SK-N-SH treated with all-trans-retinoic acid at 6 μM for 48 hours (cell line): ENCODE measurements at regions not wholly inside any gene's neighbourhood (a gene's known extent, or its start where the extent isn't known, plus 50 kb on each side); places are given as distances from the start of the nearest gene placed in this dataset.

Experiments
- ATAC-seq: fragments of 200-7000 bp; cut with Tn5 transposase; 3 replicates; pipeline ENCODE4 v1.9.1; 2020; ENCODE audit warnings: mild to moderate bottlenecking, moderate library complexity
- ARNTL ChIP-seq: fragments of 450-650 bp; formaldehyde crosslinking; IDR thresholded peaks from 2 replicates; pipeline ENCODE4 v1.5.0; 2020; ENCODE audit warnings: low read depth, mild to moderate bottlenecking, moderate library complexity, borderline replicate concordance
- BACH2 ChIP-seq: fragments of 250-450 bp; sonication (Bioruptor Pico); IDR thresholded peaks from 2 replicates; pipeline ENCODE4 v1.9.0; 2021; ENCODE audit warnings: mild to moderate bottlenecking, borderline replicate concordance
- CSDC2 ChIP-seq: fragments of 250-450 bp; sonication (Bioruptor Pico); IDR thresholded peaks from 2 replicates; pipeline ENCODE4 v1.5.0; 2020; ENCODE audit warnings: mild to moderate bottlenecking, moderate library complexity
- ESRRG ChIP-seq: fragments of 250-450 bp; sonication (Bioruptor Pico); IDR thresholded peaks from 2 replicates; pipeline ENCODE4 v1.6.1; 2021; ENCODE audit warnings: mild to moderate bottlenecking
- GLIS3 ChIP-seq: fragments of 250-450 bp; sonication (Bioruptor Pico); IDR thresholded peaks from 2 replicates; pipeline ENCODE4 v1.5.0; 2020; ENCODE audit warnings: mild to moderate bottlenecking, moderate library complexity
- ISL1 ChIP-seq: fragments of 250-450 bp; sonication (Bioruptor Pico); IDR thresholded peaks from 2 replicates; pipeline ENCODE4 v2.1.2; 2022; ENCODE audit warnings: mild to moderate bottlenecking, moderate library complexity
- OSR1 ChIP-seq: fragments of 250-450 bp; sonication (Bioruptor Pico); IDR thresholded peaks from 2 replicates; pipeline ENCODE4 v1.8.0; 2022; ENCODE audit warnings: moderate library complexity, mild to moderate bottlenecking, inconsistent platforms
- PPARA ChIP-seq: fragments of 250-450 bp; sonication (Bioruptor Pico); IDR thresholded peaks from 2 replicates; pipeline ENCODE4 v1.5.0; 2020; ENCODE audit warnings: mild to moderate bottlenecking, borderline replicate concordance
- SNAI2 ChIP-seq: fragments of 250-450 bp; sonication (Bioruptor Pico); IDR thresholded peaks from 2 replicates; pipeline ENCODE4 v1.5.0; 2020; ENCODE audit warnings: mild to moderate bottlenecking, moderate library complexity
- TCF4 ChIP-seq: fragments of 250-450 bp; sonication (Bioruptor Pico); IDR thresholded peaks from 2 replicates; pipeline ENCODE4 v1.8.0; 2021; ENCODE audit warnings: mild to moderate bottlenecking, moderate library complexity, borderline replicate concordance
- TOX ChIP-seq: fragments of 250-450 bp; sonication (Bioruptor Pico); IDR thresholded peaks from 2 replicates; pipeline ENCODE4 v1.8.0; 2021; ENCODE audit warnings: mild to moderate bottlenecking, moderate library complexity, borderline replicate concordance
- ZC3H10 ChIP-seq: fragments of 250-450 bp; sonication (Bioruptor Pico); IDR thresholded peaks from 2 replicates; pipeline ENCODE4 v1.5.1; 2021; ENCODE audit warnings: mild to moderate bottlenecking, moderate library complexity
- ZFP3 ChIP-seq: fragments of 250-450 bp; sonication (Bioruptor Pico); IDR thresholded peaks from 2 replicates; pipeline ENCODE4 v1.5.0; 2020; ENCODE audit warnings: mild to moderate bottlenecking, moderate library complexity
- ZFP30 ChIP-seq: fragments of 450-650 bp; formaldehyde crosslinking; IDR thresholded peaks from 2 replicates; pipeline ENCODE4 v1.5.0; 2022; ENCODE audit warnings: mild to moderate bottlenecking, moderate library complexity
- ZNF565 ChIP-seq: fragments of 450-650 bp; formaldehyde crosslinking; conservative IDR thresholded peaks from 2 replicates; pipeline ENCODE4 v1.5.0; 2020; ENCODE audit warnings: low read depth, mild to moderate bottlenecking, moderate library complexity
- ZNF70 ChIP-seq: fragments of 450-650 bp; formaldehyde crosslinking; IDR thresholded peaks from 2 replicates; pipeline ENCODE4 v1.5.0; 2020; ENCODE audit warnings: mild to moderate bottlenecking, moderate library complexity
- ZNF8 ChIP-seq: fragments of 450-650 bp; formaldehyde crosslinking; IDR thresholded peaks from 2 replicates; pipeline ENCODE4 v1.5.0; 2020; ENCODE audit warnings: mild to moderate bottlenecking, moderate library complexity
- TF ChIP-seq, protein P1 (sequence below): fragments of 250-450 bp; sonication (Bioruptor Pico); IDR thresholded peaks from 2 replicates; pipeline ENCODE4 v1.8.0; 2020; ENCODE audit warnings: mild to moderate bottlenecking, moderate library complexity, borderline replicate concordance
- TF ChIP-seq, protein P2 (sequence below): fragments of 250-450 bp; sonication (Bioruptor Pico); IDR thresholded peaks from 2 replicates; pipeline ENCODE4 v1.5.1; 2020; ENCODE audit warnings: low read depth, mild to moderate bottlenecking, moderate library complexity
- TF ChIP-seq, protein P3 (sequence below): fragments of 250-450 bp; sonication (Bioruptor Pico); IDR thresholded peaks from 2 replicates; pipeline ENCODE4 v1.5.0; 2020; ENCODE audit warnings: mild to moderate bottlenecking, moderate library complexity

DNA sequence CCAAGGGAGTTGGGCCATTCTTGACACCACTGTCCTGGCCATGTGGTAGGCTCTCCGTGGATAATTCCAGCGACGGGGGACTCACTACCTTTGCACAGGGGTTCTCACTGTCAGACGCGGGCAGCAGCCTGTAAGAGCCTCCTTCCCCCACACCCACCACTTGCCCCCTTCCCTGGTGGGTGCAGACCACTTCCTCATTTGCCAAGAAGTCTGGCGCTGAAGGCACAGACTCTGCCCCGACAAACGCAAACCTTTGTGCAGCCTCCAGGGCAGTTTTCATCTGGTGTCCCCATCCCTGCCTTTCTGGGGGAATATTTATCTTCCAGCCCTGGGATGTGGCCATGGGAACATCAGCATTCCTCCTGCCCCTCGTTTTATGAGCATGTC lies 422.5 kb downstream of the SHANK2 start (continued):
- TF ChIP-seq, protein P1, sequence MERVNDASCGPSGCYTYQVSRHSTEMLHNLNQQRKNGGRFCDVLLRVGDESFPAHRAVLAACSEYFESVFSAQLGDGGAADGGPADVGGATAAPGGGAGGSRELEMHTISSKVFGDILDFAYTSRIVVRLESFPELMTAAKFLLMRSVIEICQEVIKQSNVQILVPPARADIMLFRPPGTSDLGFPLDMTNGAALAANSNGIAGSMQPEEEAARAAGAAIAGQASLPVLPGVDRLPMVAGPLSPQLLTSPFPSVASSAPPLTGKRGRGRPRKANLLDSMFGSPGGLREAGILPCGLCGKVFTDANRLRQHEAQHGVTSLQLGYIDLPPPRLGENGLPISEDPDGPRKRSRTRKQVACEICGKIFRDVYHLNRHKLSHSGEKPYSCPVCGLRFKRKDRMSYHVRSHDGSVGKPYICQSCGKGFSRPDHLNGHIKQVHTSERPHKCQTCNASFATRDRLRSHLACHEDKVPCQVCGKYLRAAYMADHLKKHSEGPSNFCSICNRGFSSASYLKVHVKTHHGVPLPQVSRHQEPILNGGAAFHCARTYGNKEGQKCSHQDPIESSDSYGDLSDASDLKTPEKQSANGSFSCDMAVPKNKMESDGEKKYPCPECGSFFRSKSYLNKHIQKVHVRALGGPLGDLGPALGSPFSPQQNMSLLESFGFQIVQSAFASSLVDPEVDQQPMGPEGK (CRISPR knock-in tag): no peak
- no peak for TF ChIP-seq ESRRG (CRISPR knock-in tag)
- TF ChIP-seq OSR1 (CRISPR knock-in tag): no peak

DNA sequence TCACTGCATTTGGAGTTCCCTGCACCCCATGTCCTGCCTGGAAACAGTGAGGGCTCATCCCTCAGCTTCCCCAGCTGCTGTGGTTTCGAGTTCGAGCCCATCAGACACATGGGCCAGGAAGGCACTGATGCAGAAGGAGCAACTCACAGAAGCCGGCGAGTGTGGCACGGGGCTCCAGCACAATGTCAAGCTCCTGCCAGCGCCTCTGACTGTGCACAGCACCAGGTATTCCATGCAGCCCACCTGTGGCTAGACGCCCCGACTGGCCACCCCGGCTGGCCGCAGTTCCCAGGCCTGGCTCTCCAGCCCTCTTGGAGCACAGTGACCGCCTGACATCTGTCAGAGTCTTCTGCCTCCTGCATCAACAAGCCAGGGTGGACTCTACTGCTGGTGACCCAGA lies 419.4 kb downstream of the SHANK2 start:
- TF ChIP-seq, protein P2, sequence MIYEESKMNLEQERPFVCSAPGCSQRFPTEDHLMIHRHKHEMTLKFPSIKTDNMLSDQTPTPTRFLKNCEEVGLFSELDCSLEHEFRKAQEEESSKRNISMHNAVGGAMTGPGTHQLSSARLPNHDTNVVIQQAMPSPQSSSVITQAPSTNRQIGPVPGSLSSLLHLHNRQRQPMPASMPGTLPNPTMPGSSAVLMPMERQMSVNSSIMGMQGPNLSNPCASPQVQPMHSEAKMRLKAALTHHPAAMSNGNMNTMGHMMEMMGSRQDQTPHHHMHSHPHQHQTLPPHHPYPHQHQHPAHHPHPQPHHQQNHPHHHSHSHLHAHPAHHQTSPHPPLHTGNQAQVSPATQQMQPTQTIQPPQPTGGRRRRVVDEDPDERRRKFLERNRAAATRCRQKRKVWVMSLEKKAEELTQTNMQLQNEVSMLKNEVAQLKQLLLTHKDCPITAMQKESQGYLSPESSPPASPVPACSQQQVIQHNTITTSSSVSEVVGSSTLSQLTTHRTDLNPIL: no peak
- TF ChIP-seq GLIS3 (CRISPR knock-in tag): no peak
- TF ChIP-seq ESRRG (CRISPR knock-in tag): no peak
- no peak for TF ChIP-seq OSR1 (CRISPR knock-in tag)
- no peak for TF ChIP-seq CSDC2 (CRISPR knock-in tag)
- TF ChIP-seq ZNF70 (CRISPR knock-in tag): no peak
- TF ChIP-seq ISL1 (CRISPR knock-in tag): no peak
- TF ChIP-seq ZNF565 (CRISPR knock-in tag): no peak
- TF ChIP-seq ZFP30 (CRISPR knock-in tag): no peak
- TF ChIP-seq, protein P1 (CRISPR knock-in tag): no peak
- TF ChIP-seq, protein P3, sequence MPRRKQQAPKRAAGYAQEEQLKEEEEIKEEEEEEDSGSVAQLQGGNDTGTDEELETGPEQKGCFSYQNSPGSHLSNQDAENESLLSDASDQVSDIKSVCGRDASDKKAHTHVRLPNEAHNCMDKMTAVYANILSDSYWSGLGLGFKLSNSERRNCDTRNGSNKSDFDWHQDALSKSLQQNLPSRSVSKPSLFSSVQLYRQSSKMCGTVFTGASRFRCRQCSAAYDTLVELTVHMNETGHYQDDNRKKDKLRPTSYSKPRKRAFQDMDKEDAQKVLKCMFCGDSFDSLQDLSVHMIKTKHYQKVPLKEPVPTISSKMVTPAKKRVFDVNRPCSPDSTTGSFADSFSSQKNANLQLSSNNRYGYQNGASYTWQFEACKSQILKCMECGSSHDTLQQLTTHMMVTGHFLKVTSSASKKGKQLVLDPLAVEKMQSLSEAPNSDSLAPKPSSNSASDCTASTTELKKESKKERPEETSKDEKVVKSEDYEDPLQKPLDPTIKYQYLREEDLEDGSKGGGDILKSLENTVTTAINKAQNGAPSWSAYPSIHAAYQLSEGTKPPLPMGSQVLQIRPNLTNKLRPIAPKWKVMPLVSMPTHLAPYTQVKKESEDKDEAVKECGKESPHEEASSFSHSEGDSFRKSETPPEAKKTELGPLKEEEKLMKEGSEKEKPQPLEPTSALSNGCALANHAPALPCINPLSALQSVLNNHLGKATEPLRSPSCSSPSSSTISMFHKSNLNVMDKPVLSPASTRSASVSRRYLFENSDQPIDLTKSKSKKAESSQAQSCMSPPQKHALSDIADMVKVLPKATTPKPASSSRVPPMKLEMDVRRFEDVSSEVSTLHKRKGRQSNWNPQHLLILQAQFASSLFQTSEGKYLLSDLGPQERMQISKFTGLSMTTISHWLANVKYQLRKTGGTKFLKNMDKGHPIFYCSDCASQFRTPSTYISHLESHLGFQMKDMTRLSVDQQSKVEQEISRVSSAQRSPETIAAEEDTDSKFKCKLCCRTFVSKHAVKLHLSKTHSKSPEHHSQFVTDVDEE (CRISPR knock-in tag): no peak
- no peak for TF ChIP-seq TCF4
- TF ChIP-seq ARNTL: no peak
- no peak for TF ChIP-seq TOX (CRISPR knock-in tag)
- TF ChIP-seq ZNF8 (CRISPR knock-in tag): no peak
- no peak for TF ChIP-seq ZC3H10 (CRISPR knock-in tag)
- TF ChIP-seq PPARA (CRISPR knock-in tag): no peak
- no peak for TF ChIP-seq SNAI2 (CRISPR knock-in tag)
- no peak for TF ChIP-seq BACH2
- no peak for TF ChIP-seq ZFP3 (CRISPR knock-in tag)
- ATAC-seq: no peak

DNA sequence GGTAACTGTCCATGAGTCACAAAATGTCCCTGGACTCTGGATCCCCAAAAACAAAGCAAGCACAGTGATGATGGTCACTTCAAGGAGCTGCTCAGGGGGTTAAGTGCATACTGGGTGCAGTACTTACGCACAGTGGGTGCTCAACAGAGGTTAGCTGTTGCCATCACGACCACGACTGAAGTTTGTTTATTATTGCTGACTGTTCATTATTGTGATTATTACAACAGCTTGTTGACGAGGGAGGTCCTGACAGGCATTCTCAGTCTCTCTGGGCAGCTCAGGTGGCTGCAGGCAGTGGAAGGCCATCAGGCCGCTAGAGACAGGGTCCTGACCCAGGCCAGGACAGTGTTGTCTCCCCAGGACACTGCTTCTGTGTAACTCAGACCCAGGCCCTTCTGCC lies 418.8 kb downstream of the SHANK2 start:
- TF ChIP-seq ZNF70 (CRISPR knock-in tag) (no peak), TOX (CRISPR knock-in tag) (no peak), CSDC2 (CRISPR knock-in tag) (no peak), ARNTL (no peak)

DNA sequence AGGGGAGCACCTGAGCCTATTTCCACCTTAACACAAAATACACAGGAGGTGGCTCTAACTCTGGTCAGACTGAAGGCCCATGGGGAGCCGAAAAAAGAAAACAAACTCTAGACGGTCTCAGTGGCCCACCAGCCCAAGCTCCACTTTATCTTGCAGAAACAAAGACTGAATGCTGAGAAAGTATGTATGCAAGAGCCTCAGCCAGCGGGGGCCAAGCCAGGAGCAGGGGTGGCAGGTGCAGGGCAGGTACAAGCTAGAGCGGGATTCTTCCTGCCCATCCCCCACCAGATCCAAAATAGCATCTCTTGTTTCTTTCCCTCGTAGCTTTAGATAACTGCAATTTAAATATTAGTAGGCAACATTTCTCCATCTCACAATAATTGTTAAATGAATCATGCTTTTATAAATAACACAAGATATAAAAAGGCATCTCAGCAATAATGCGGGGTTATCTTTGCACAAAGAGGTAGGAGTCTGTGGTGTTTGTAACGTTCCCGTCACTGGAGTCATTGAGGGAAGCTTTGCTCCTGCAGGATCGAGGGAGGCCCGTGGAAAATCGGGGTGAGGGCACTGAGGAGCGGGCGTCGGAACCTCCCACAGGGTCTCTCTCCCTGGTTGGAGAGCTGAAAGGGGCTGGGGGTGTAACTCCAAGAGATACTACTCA lies 418.0 kb downstream of the SHANK2 start:
- ATAC-seq: no peak
- TF ChIP-seq, protein P2: no peak
- TF ChIP-seq ZNF565 (CRISPR knock-in tag) (no peak), BACH2 (no peak), PPARA (CRISPR knock-in tag) (no peak)
- TF ChIP-seq, protein P3 (CRISPR knock-in tag): no peak
- TF ChIP-seq, all 23 proteins: peak for 0

More for the DNA sequence above, 418.8 kb downstream of the SHANK2 start:
- no peak for ATAC-seq
